ENCODE measurements at regions not wholly inside any gene's neighbourhood (a gene's known extent, or its start where the extent isn't known, plus 50 kb on each side); places are given as distances from the start of the nearest gene placed in this dataset.

- TF ChIP-seq POLR2A (IDR thresholded peaks at IDR 0.05), result no peak
- no peak for TF ChIP-seq CTCF (IDR thresholded peaks at IDR 0.05 in 4 of 5, conservative IDR thresholded peaks at IDR 0.05 in 1 of 5)
Measured at GRCh38 chr1:96041470-96041869, 680.1 kb upstream of the PTBP2 start.

Measured in gastrocnemius medialis (tissue), 4 donors.